DOHH2 (cell line): ENCODE measurements at regions not wholly inside any gene's neighbourhood (a gene's known extent, or its start where the extent isn't known, plus 50 kb on each side); places are given as distances from the start of the nearest gene placed in this dataset.

Source experiments
- H3F3A ChIP-seq: fragments of 200-600 bp; sonication (generic), shearing (Covaris generic); 2 replicates; pipeline ENCODE4 v1.6.0; 2016; ENCODE audit warnings: antibody characterized with exemption, mild to moderate bottlenecking; ENCODE audit not compliant: control insufficient read depth, insufficient read depth
- H3K27ac ChIP-seq: fragments of 200-600 bp; sonication (generic); 2 replicates; pipeline ENCODE4 v1.5.1; 2014; ENCODE audit warnings: low read depth, mild to moderate bottlenecking, low read length, moderate library complexity
- H3K27me3 ChIP-seq: fragments of 200-600 bp; sonication (generic); 2 replicates; pipeline ENCODE4 v1.6.1; 2014; ENCODE audit warnings: mild to moderate bottlenecking, low read length, mixed read lengths; ENCODE audit not compliant: control insufficient read depth
- H3K36me3 ChIP-seq: fragments of 200-600 bp; sonication (generic); 2 replicates; pipeline ENCODE4 v1.6.1; 2014; ENCODE audit warnings: mild to moderate bottlenecking, low read length, moderate library complexity, mixed read lengths; ENCODE audit not compliant: control insufficient read depth
- H3K4me1 ChIP-seq: fragments of 200-600 bp; sonication (generic); 2 replicates; pipeline ENCODE4 v1.6.1; 2014; ENCODE audit warnings: mild to moderate bottlenecking, low read length, mixed read lengths; ENCODE audit not compliant: control insufficient read depth
- H3K4me2 ChIP-seq: fragments of 200-600 bp; sonication (generic); 2 replicates; pipeline ENCODE4 v1.6.0; 2014; ENCODE audit warnings: mild to moderate bottlenecking, low read length, moderate library complexity
- H3K4me3 ChIP-seq: fragments of 200-600 bp; sonication (generic); 2 replicates; pipeline ENCODE4 v1.5.1; 2014; ENCODE audit warnings: mild to moderate bottlenecking, low read length, mixed read lengths
- H3K79me2 ChIP-seq: fragments of 200-600 bp; sonication (generic); 2 replicates; pipeline ENCODE4 v1.6.1; 2014; ENCODE audit warnings: mild to moderate bottlenecking, low read length, mixed read lengths; ENCODE audit not compliant: control insufficient read depth
- H3K9me2 ChIP-seq: fragments of 200-600 bp; sonication (generic); replicated peaks from 2 replicates; pipeline ENCODE4 v1.6.1; 2014; ENCODE audit warnings: mild to moderate bottlenecking, low read length, mixed read lengths; ENCODE audit not compliant: control insufficient read depth
- H3K9me3 ChIP-seq: fragments of 200-600 bp; sonication (generic); 2 replicates; pipeline ENCODE4 v1.6.1; 2014; ENCODE audit warnings: antibody characterized with exemption, low read length, mixed read lengths; ENCODE audit not compliant: control insufficient read depth, insufficient read depth
- H4K20me1 ChIP-seq: fragments of 200-600 bp; sonication (generic); 2 replicates; pipeline ENCODE4 v1.6.0; 2014; ENCODE audit warnings: low read depth, mild to moderate bottlenecking, antibody characterized with exemption, low read length, moderate library complexity; ENCODE audit not compliant: control insufficient read depth, insufficient read depth
- EZH2phosphoT487 ChIP-seq: fragments of 200-600 bp; sonication (generic); IDR thresholded peaks from 2 replicates; pipeline ENCODE4 v1.6.1; 2017; ENCODE audit warnings: borderline replicate concordance, mild to moderate bottlenecking, antibody characterized with exemption, low read length, moderate library complexity, mixed read lengths
- TF ChIP-seq, protein P1 (sequence below): fragments of 200-600 bp; sonication (generic); IDR thresholded peaks from one replicate; pipeline ENCODE4 v1.5.1; 2014; ENCODE audit warnings: antibody characterized with exemption, mild to moderate bottlenecking, low read depth, low read length; ENCODE audit not compliant: poor library complexity, severe bottlenecking

GRCh38 chr15:81433462-81433861 is 59.4 kb upstream of the TMC3 start:
- Histone ChIP-seq H3K27ac (no peak overlapping the region), H3K4me3 (no peak overlapping the region), H3K4me1 (no peaks in the 10 kb centered on the region), H3F3A (no peaks in the 10 kb centered on the region), H3K4me2 (no peak overlapping the region), H3K36me3 (no peaks in the 10 kb centered on the region), H3K9me2 (no peaks in the 10 kb centered on the region), H4K20me1 (no peaks in the 10 kb centered on the region), H3K9me3 (no peaks in the 10 kb centered on the region), H3K27me3 (peaks cover 19% of the 10 kb centered on the region), H3K79me2 (no peaks in the 10 kb centered on the region)
- TF ChIP-seq, protein P1, sequence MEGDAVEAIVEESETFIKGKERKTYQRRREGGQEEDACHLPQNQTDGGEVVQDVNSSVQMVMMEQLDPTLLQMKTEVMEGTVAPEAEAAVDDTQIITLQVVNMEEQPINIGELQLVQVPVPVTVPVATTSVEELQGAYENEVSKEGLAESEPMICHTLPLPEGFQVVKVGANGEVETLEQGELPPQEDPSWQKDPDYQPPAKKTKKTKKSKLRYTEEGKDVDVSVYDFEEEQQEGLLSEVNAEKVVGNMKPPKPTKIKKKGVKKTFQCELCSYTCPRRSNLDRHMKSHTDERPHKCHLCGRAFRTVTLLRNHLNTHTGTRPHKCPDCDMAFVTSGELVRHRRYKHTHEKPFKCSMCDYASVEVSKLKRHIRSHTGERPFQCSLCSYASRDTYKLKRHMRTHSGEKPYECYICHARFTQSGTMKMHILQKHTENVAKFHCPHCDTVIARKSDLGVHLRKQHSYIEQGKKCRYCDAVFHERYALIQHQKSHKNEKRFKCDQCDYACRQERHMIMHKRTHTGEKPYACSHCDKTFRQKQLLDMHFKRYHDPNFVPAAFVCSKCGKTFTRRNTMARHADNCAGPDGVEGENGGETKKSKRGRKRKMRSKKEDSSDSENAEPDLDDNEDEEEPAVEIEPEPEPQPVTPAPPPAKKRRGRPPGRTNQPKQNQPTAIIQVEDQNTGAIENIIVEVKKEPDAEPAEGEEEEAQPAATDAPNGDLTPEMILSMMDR, result no peak
- no peak for TF ChIP-seq EZH2phosphoT487

- Histone ChIP-seq H3K27me3 (peaks cover 19% of the 10 kb centered on the region), H3K79me2 (no peaks in the 10 kb centered on the region), H3K4me3 (no peak overlapping the region), H3K4me2 (no peak overlapping the region), H3K36me3 (no peaks in the 10 kb centered on the region), H3F3A (no peaks in the 10 kb centered on the region), H3K9me3 (no peaks in the 10 kb centered on the region), H3K27ac (no peak overlapping the region), H4K20me1 (no peaks in the 10 kb centered on the region), H3K9me2 (no peaks in the 10 kb centered on the region), H3K4me1 (no peaks in the 10 kb centered on the region)
- TF ChIP-seq, protein P1, result no peak
- no peak for TF ChIP-seq EZH2phosphoT487
These were observed 58.2 kb upstream of the TMC3 start for GRCh38 chr15:81432179-81432578.

DNA sequence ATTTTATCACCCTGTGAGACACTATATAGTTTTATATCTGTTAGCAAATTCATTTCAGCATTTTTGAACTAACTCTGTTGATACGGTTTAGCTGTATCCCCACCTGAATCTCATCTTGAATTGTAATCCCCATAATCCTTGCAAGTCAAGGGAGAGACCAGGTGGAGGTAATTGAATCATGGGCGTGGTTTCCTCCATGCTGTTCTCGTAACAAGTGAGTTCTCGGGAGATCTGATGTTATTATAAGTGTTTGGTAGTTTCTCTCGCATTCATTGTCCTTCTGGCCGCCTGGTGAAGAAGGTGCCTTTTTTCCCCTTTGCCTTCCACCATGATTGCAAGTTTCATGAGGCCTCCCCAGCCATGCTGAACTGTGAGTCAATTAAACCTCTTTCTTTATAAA is 53.2 kb upstream of the TMC3 start:
- Histone ChIP-seq H3K4me1 (no peaks in the 10 kb centered on the region), H3K4me3 (no peak overlapping the region), H3K27ac (no peak overlapping the region), H3F3A (no peaks in the 10 kb centered on the region), H3K4me2 (no peak overlapping the region), H3K9me3 (no peaks in the 10 kb centered on the region), H3K36me3 (no peaks in the 10 kb centered on the region), H3K79me2 (no peaks in the 10 kb centered on the region), H3K27me3 (peaks cover 4% of the 10 kb centered on the region; the same call in 1 of the 2 replicates), H4K20me1 (no peaks in the 10 kb centered on the region), H3K9me2 (no peaks in the 10 kb centered on the region)
- TF ChIP-seq, protein P1, result no peak
- no peak for TF ChIP-seq EZH2phosphoT487

- Histone ChIP-seq H3K27me3 (no peaks in the 10 kb centered on the region; the same call in 1 of the 2 replicates), H3K4me2 (no peak overlapping the region), H4K20me1 (no peaks in the 10 kb centered on the region), H3K27ac (no peak overlapping the region), H3K9me2 (no peaks in the 10 kb centered on the region), H3K36me3 (no peaks in the 10 kb centered on the region), H3F3A (no peaks in the 10 kb centered on the region), H3K4me1 (no peaks in the 10 kb centered on the region), H3K9me3 (no peaks in the 10 kb centered on the region), H3K79me2 (no peaks in the 10 kb centered on the region), H3K4me3 (no peak overlapping the region)
- TF ChIP-seq EZH2phosphoT487, result no peak
- TF ChIP-seq, protein P1, result no peak
These were observed 51.9 kb upstream of the TMC3 start for GRCh38 chr15:81425905-81426304.
